Neural cell (in vitro differentiated cells): ENCODE measurements at regions not wholly inside any gene's neighbourhood (a gene's known extent, or its start where the extent isn't known, plus 50 kb on each side); places are given as distances from the start of the nearest gene placed in this dataset.

Experiments
- CTCF ChIP-seq: fragments of 450-650 bp; IDR thresholded peaks from 2 replicates; pipeline ENCODE4 v1.5.1; 2014; ENCODE audit warnings: antibody characterized with exemption, mild to moderate bottlenecking, moderate library complexity; ENCODE audit not compliant: poor library complexity, severe bottlenecking
- EP300 ChIP-seq: fragments of 450-650 bp; conservative IDR thresholded peaks from 2 replicates; pipeline ENCODE4 v1.6.1; 2014; ENCODE audit warnings: antibody characterized with exemption, mild to moderate bottlenecking, moderate library complexity; ENCODE audit not compliant: poor library complexity, severe bottlenecking
- EZH2 ChIP-seq: fragments of 200-600, 300-800 bp; shearing (Covaris generic), sonication (generic); IDR thresholded peaks from 2 replicates; pipeline ENCODE4 v1.6.1; 2014; ENCODE audit warnings: antibody characterized with exemption, low read length, borderline replicate concordance, mild to moderate bottlenecking; ENCODE audit not compliant: insufficient read depth, poor library complexity, severe bottlenecking
- MXI1 ChIP-seq: fragments of 450-650 bp; conservative IDR thresholded peaks from 2 replicates; pipeline ENCODE4 v1.6.1; 2014; ENCODE audit warnings: antibody characterized with exemption, mild to moderate bottlenecking; ENCODE audit not compliant: poor library complexity, severe bottlenecking
- POLR2AphosphoS5 ChIP-seq: IDR thresholded peaks from 2 replicates; pipeline ENCODE4 v1.6.1; 2012
- RAD21 ChIP-seq: fragments of 450-650 bp; conservative IDR thresholded peaks from 2 replicates; pipeline ENCODE4 v1.6.1; 2014; ENCODE audit warnings: antibody characterized with exemption, mild to moderate bottlenecking, moderate library complexity
- REST ChIP-seq: IDR thresholded peaks from 2 replicates; pipeline ENCODE4 v1.6.1; 2012; ENCODE audit warnings: borderline replicate concordance
- SMC3 ChIP-seq: fragments of 450-650 bp; conservative IDR thresholded peaks from 2 replicates; pipeline ENCODE4 v1.6.1; 2014; ENCODE audit warnings: antibody characterized with exemption, mild to moderate bottlenecking, moderate library complexity; ENCODE audit not compliant: poor library complexity
- TAF1 ChIP-seq: IDR thresholded peaks from 2 replicates; pipeline ENCODE4 v1.6.1; 2012; ENCODE audit warnings: low read depth

GRCh38 chr10:34032564-34032963, 698.1 kb upstream of the NRP1 start:
- no peak for TF ChIP-seq CTCF
- no peak for TF ChIP-seq POLR2AphosphoS5
- TF ChIP-seq REST: no peak
- no peak for TF ChIP-seq EZH2
- TF ChIP-seq EP300: no peak
- no peak for TF ChIP-seq MXI1
- no peak for TF ChIP-seq RAD21
- no peak for TF ChIP-seq TAF1
- no peak for TF ChIP-seq SMC3
